Transverse colon (tissue), 3 donors: ENCODE measurements at regions not wholly inside any gene's neighbourhood (a gene's known extent, or its start where the extent isn't known, plus 50 kb on each side); places are given as distances from the start of the nearest gene placed in this dataset.
"Not testable (repeated sequence)": the region's sequence is repeated elsewhere in the genome, so short reads cannot be mapped to it uniquely, and the experiment has no call there.

Source experiments
- POLR2A ChIP-seq: fragments of 450-650 bp; IDR thresholded peaks from one replicate; pipeline ENCODE4 v1.6.1; 2016; ENCODE audit warnings: antibody characterized with exemption, mild to moderate bottlenecking, moderate library complexity
- TF ChIP-seq, protein P1 (sequence below), 5 experiments: fragments of 200-600 bp in 3 of 5; fragments of 450-650 bp in 2 of 5; sonication (generic) in 3 of 5; IDR thresholded peaks; 1 replicate in 2 of 5; 2 replicates in 3 of 5; pipeline ENCODE4 v1.5.1; 2016 to 2017; ENCODE audit warnings: antibody characterized with exemption in 5 of 5, inconsistent platforms in 3 of 5, mild to moderate bottlenecking in 2 of 5, moderate library complexity in 1 of 5

DNA sequence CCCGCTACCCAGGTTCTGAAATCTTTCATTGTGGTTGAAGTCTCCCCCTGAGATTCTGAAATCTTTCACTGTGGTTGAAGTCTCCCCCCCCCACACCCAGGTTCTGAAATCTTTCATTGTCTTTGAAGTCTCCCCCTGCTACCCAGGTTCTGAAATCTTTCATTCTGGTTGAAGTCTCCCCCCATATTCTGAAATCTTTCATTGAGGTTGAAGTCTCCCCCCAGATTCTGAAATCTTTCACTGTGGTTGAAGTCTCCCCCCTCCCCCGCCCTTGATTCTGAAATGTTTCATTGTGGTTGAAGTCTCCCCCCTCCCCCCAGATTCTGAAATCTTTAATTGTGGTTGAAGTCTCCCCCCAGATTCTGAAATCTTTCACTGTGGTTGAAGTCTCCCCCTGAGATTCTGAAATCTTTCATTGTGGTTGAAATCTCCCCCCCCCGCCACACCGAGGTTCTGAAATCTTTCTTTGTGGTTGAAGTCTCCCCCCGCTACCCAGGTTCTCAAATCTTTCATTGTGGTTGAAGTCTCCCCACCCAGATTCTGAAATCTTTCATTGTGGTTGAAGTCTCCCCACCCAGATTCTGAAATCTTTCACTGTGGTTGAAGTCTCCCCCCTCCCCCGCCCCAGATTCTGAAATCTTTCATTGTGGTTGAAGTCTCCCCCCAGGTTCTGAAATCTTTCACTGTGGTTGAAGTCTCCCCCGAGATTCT lies 915.2 kb downstream of the BRD1 start:
- TF ChIP-seq, protein P1, sequence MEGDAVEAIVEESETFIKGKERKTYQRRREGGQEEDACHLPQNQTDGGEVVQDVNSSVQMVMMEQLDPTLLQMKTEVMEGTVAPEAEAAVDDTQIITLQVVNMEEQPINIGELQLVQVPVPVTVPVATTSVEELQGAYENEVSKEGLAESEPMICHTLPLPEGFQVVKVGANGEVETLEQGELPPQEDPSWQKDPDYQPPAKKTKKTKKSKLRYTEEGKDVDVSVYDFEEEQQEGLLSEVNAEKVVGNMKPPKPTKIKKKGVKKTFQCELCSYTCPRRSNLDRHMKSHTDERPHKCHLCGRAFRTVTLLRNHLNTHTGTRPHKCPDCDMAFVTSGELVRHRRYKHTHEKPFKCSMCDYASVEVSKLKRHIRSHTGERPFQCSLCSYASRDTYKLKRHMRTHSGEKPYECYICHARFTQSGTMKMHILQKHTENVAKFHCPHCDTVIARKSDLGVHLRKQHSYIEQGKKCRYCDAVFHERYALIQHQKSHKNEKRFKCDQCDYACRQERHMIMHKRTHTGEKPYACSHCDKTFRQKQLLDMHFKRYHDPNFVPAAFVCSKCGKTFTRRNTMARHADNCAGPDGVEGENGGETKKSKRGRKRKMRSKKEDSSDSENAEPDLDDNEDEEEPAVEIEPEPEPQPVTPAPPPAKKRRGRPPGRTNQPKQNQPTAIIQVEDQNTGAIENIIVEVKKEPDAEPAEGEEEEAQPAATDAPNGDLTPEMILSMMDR (IDR thresholded peaks at IDR 0.05): not testable (repeated sequence)
- not testable (repeated sequence) for TF ChIP-seq POLR2A
